BJ (cell line): ENCODE measurements at regions not wholly inside any gene's neighbourhood (a gene's known extent, or its start where the extent isn't known, plus 50 kb on each side); places are given as distances from the start of the nearest gene placed in this dataset.

Experiments
- CTCF ChIA-PET: fragments of 350-600 bp; formaldehyde crosslinking; extraction: SDS; loops from one replicate; lab custom pipeline; 2021; ENCODE audit warnings: antibody characterized with exemption, inconsistent platforms; lab: Yijun Ruan, JAX
- POLR2A ChIA-PET: fragments of 300-600 bp; sonication (Branson Sonifier 250); formaldehyde crosslinking; extraction: SDS; loops from one replicate; lab custom pipeline; 2021; ENCODE audit warnings: antibody characterized with exemption; lab: Charles Lee
- DNase-seq: peaks from one replicate; pipeline ENCODE4 v3.0.0-alpha.2; 2011; ENCODE audit warnings: low read depth
- H3K27me3 ChIP-seq: 2 replicates; pipeline ENCODE4 v1.6.0; 2011; ENCODE audit warnings: low read length; ENCODE audit not compliant: control insufficient read depth, insufficient read depth
- H3K36me3 ChIP-seq: 2 replicates; pipeline ENCODE4 v1.5.1; 2011; ENCODE audit warnings: low read length; ENCODE audit not compliant: control insufficient read depth, insufficient read depth
- H3K4me3 ChIP-seq: 2 replicates; pipeline ENCODE4 v1.5.1; 2011; ENCODE audit warnings: low read depth, mild to moderate bottlenecking, control low read depth, low read length
- TF ChIP-seq, protein P1 (sequence below): IDR thresholded peaks from 2 replicates; pipeline ENCODE4 v1.5.1; 2011; ENCODE audit warnings: low read depth, mild to moderate bottlenecking, control low read depth, inconsistent platforms, low read length, moderate library complexity; ENCODE audit not compliant: insufficient read depth

DNA sequence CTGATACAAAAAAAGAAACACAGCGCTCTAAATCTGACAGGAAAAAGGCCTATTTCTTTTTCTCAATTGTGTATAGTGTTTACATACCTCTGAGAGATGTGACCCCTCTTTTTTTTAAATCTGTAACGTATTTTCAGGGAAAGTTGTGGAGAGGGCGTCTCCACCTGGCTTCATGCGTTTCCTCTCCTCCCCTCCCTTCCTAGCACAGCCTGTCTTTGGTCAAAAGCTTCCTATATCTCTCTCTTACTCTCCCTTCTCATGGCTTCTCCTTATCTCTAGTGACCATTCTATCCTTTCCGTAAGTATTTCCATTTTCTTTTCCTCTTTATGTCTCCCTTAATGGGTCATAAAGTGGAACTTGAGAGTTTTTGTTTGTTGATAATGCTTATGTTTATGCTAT is 458.9 kb downstream of the HACE1 start:
- DNase-seq = no peak
- TF ChIP-seq, protein P1, sequence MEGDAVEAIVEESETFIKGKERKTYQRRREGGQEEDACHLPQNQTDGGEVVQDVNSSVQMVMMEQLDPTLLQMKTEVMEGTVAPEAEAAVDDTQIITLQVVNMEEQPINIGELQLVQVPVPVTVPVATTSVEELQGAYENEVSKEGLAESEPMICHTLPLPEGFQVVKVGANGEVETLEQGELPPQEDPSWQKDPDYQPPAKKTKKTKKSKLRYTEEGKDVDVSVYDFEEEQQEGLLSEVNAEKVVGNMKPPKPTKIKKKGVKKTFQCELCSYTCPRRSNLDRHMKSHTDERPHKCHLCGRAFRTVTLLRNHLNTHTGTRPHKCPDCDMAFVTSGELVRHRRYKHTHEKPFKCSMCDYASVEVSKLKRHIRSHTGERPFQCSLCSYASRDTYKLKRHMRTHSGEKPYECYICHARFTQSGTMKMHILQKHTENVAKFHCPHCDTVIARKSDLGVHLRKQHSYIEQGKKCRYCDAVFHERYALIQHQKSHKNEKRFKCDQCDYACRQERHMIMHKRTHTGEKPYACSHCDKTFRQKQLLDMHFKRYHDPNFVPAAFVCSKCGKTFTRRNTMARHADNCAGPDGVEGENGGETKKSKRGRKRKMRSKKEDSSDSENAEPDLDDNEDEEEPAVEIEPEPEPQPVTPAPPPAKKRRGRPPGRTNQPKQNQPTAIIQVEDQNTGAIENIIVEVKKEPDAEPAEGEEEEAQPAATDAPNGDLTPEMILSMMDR = no peak
- CTCF ChIA-PET = no interaction called here
- H3K4me3 ChIP-seq = no peak overlapping the region
- POLR2A ChIA-PET = no interaction called here
- no peaks in the 10 kb centered on the region for H3K27me3 ChIP-seq
- H3K36me3 ChIP-seq = no peaks in the 10 kb centered on the region

DNA sequence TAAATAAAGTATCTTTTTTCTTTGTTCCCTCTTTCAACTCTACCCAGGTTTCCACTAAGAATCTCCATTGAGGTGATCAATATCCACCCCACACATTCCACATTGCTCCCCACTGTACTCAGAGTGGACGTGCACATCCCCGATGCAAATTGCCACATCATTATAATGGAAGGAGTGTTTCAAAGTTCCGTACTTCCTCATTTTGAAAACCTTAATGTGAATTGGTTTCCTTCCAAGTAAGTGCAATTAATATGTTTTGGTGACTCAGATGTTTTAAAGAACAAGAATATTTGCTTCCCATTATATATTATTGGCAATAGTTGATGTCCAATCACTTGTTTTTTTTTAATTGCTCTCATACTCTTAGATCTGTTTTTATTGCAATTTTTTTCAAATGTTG is 463.6 kb downstream of the HACE1 start:
- ChIA-PET CTCF (no interaction called here), POLR2A (no interaction called here)
- no peaks in the 10 kb centered on the region for H3K36me3 ChIP-seq
- no peak overlapping the region for H3K4me3 ChIP-seq
- TF ChIP-seq, protein P1 = no peak
- no peak for DNase-seq
- H3K27me3 ChIP-seq = no peaks in the 10 kb centered on the region

DNA sequence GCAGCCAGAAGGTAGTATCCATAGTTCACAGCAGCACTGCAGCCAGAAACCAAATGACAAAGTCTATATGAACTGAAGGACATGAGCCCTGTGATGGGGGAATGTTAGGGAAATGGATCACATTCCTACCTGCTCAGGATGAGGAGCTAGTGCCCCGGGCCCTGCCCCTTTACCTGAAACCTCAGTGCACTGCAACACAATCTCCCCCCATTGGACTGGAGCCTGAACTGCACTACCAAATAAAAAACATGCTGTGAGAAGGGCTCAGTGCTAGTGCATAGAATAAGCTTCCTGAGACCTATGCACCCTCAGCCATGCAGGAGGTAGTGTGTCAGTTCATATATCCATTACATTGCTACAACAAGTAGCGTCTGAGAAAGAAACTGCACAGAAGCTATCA is 477.8 kb downstream of the HACE1 start:
- Histone ChIP-seq H3K4me3 (no peak overlapping the region), H3K36me3 (no peaks in the 10 kb centered on the region), H3K27me3 (no peaks in the 10 kb centered on the region)
- DNase-seq = no peak
- POLR2A ChIA-PET = no interaction called here
- TF ChIP-seq, protein P1 = no peak
- CTCF ChIA-PET = no interaction called here

DNA sequence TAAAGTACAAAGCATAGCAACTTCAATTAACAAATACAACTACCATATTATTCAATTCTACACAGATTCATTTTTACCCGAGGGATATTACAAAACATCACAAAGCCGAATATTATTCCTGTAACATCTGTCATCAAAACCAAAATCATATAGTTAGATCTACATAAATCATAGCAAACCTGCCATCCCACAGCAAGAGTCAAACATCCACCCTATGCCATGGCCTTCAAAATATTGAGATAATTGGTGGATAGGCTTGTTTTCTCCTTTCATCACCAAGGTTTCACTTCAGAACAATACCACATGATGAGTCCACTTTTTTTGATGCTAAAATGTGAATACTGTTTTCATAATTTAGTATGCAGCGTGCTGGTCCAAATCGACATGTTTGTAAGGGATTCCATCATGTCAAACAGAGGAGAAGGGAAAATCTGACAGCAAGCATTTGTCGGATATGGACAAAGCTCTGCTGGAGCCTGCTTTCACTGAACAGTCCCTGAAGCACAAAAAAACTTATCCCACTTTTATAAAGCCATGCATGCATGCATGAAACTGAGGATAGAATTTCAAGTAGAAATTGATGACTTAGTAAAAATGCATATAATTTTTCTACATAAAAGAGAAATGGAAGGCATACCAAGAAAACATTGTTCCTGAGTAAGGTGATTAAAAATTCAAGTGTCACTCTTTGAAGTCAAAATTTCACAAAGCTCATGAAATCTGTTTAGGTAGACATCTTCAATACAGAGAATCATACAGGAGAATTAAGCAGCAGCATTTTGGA is 494.1 kb downstream of the HACE1 start:
- TF ChIP-seq, protein P1 = no peak
- ChIA-PET CTCF (no interaction called here), POLR2A (no interaction called here)
- no peaks in the 10 kb centered on the region for H3K36me3 ChIP-seq
- no peak for DNase-seq
- H3K27me3 ChIP-seq = no peaks in the 10 kb centered on the region
- H3K4me3 ChIP-seq = no peak overlapping the region

DNA sequence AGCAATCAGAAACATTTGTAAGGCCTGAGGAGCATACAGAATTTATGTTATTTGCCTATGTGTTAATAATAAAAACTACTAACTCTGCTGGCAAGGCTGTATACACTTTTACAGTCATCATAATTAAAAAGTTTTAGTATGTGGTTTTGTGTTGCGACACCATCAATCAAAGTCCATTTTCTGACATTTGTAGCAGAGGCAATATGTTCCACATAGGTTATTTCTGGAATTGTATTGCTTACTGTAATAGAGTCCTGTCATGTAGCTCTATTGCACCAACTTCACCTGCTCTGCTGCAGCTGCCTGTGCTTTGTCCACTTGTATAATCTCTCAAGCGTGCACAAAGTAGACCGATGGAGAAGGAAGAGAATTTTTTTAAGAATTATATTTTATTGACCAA is 501.8 kb downstream of the HACE1 start:
- CTCF ChIA-PET = no interaction called here
- POLR2A ChIA-PET = no interaction called here
- TF ChIP-seq, protein P1 = no peak
- Histone ChIP-seq H3K36me3 (no peaks in the 10 kb centered on the region), H3K27me3 (no peaks in the 10 kb centered on the region), H3K4me3 (no peak overlapping the region)
- no peak for DNase-seq
